SK-N-SH treated with all-trans-retinoic acid at 6 μM for 48 hours (cell line): ENCODE measurements at regions not wholly inside any gene's neighbourhood (a gene's known extent, or its start where the extent isn't known, plus 50 kb on each side); places are given as distances from the start of the nearest gene placed in this dataset.

ENCODE experiments used
- ARNTL ChIP-seq: fragments of 450-650 bp; formaldehyde crosslinking; IDR thresholded peaks from 2 replicates; pipeline ENCODE4 v1.5.0; 2020; ENCODE audit warnings: low read depth, mild to moderate bottlenecking, moderate library complexity, borderline replicate concordance
- BACH2 ChIP-seq: fragments of 250-450 bp; sonication (Bioruptor Pico); IDR thresholded peaks from 2 replicates; pipeline ENCODE4 v1.9.0; 2021; ENCODE audit warnings: mild to moderate bottlenecking, borderline replicate concordance
- ISL1 ChIP-seq: fragments of 250-450 bp; sonication (Bioruptor Pico); IDR thresholded peaks from 2 replicates; pipeline ENCODE4 v2.1.2; 2022; ENCODE audit warnings: mild to moderate bottlenecking, moderate library complexity
- PATZ1 ChIP-seq: fragments of 250-450 bp; sonication (Bioruptor Pico); IDR thresholded peaks from 2 replicates; pipeline ENCODE4 v1.8.0; 2020; ENCODE audit warnings: mild to moderate bottlenecking, moderate library complexity, borderline replicate concordance
- RARB ChIP-seq: fragments of 250-450 bp; sonication (Bioruptor Pico); IDR thresholded peaks from 2 replicates; pipeline ENCODE4 v1.8.0; 2021; ENCODE audit warnings: mild to moderate bottlenecking, moderate library complexity
- ZFP30 ChIP-seq: fragments of 450-650 bp; formaldehyde crosslinking; IDR thresholded peaks from 2 replicates; pipeline ENCODE4 v1.5.0; 2022; ENCODE audit warnings: mild to moderate bottlenecking, moderate library complexity
- ZNF8 ChIP-seq: fragments of 450-650 bp; formaldehyde crosslinking; IDR thresholded peaks from 2 replicates; pipeline ENCODE4 v1.5.0; 2020; ENCODE audit warnings: mild to moderate bottlenecking, moderate library complexity

GRCh38 chr5:72673623-72674022, 142.8 kb upstream of the TNPO1 start:
- TF ChIP-seq BACH2 = no peak
- TF ChIP-seq ISL1 (CRISPR knock-in tag) = no peak
- no peak for TF ChIP-seq RARB (CRISPR knock-in tag)
- no peak for TF ChIP-seq ZNF8 (CRISPR knock-in tag)
- TF ChIP-seq PATZ1 = no peak
- TF ChIP-seq ARNTL = no peak
- no peak for TF ChIP-seq ZFP30 (CRISPR knock-in tag)
